HFF-Myc (cell line): ENCODE measurements at regions not wholly inside any gene's neighbourhood (a gene's known extent, or its start where the extent isn't known, plus 50 kb on each side); places are given as distances from the start of the nearest gene placed in this dataset.

Experiments
- DNase-seq: peaks from one replicate; pipeline ENCODE4 v3.0.0-alpha.2; 2011; ENCODE audit warnings: low read depth; ENCODE audit errors: extremely low read depth
- H3K4me3 ChIP-seq: replicated peaks from 2 replicates; pipeline ENCODE4 v1.5.1; 2011; ENCODE audit warnings: low read depth, mild to moderate bottlenecking, control low read depth, low read length
- TF ChIP-seq, protein P1 (sequence below): IDR thresholded peaks from 2 replicates; pipeline ENCODE4 v1.5.1; 2012; ENCODE audit warnings: mild to moderate bottlenecking, low read depth, low read length, control low read depth; ENCODE audit errors: missing control alignments

DNA sequence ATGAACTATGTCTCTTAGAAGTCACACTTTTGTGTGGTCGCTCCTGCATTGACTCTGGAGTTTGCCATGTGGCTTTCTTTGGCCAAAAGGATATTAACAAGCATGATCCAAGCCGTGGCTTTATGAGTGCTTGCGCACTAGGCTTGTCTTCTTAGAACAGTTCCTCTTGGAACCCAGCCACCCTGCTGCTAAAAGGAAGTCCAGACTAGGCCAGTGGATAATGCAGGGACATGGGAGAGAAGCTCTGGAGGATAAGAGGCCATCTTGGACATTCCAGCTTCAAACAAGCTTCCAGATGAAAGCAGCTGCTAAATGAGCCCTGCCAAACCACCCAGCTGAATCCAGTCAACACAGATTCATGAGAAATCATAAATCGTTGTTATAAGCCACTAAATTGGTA lies 346.4 kb downstream of the CDC5L start:
- no peak for DNase-seq
- TF ChIP-seq, protein P1, sequence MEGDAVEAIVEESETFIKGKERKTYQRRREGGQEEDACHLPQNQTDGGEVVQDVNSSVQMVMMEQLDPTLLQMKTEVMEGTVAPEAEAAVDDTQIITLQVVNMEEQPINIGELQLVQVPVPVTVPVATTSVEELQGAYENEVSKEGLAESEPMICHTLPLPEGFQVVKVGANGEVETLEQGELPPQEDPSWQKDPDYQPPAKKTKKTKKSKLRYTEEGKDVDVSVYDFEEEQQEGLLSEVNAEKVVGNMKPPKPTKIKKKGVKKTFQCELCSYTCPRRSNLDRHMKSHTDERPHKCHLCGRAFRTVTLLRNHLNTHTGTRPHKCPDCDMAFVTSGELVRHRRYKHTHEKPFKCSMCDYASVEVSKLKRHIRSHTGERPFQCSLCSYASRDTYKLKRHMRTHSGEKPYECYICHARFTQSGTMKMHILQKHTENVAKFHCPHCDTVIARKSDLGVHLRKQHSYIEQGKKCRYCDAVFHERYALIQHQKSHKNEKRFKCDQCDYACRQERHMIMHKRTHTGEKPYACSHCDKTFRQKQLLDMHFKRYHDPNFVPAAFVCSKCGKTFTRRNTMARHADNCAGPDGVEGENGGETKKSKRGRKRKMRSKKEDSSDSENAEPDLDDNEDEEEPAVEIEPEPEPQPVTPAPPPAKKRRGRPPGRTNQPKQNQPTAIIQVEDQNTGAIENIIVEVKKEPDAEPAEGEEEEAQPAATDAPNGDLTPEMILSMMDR: no peak
- H3K4me3 ChIP-seq: no peak overlapping the region

DNA sequence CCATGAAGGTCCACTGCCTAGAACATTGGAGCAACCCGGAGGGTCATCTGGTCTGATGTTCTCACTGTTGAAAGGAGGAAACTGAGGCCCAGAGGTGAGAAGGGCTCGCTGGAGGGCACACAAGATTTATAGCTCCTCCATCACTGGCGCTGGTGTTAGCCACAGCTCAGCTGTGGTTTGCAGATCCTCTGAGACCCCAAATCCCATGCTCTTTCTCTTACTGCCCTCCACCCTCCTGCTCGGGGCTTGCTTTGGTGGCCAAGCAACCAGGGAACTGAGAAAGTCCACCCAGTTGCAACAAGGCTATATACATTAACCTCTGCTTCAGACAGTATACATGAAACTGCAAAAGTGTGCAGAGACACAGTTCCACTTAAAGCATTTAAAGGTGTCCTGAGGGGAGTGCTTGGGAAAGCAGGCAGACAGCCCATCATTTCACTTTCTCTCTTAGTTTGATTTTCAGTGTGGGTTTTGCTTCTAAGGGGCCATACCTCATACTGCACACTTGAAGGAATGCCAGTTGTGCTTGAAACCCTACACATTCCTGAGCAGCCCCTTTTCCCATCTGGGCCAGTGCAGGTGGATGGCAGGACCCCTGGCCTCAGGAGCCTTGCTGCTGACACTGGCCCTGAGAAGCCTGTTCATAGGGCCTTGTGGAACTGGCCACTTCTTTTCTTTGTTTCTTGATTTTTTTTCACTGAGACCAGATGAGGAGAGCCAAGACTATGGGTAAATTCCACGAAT lies 347.6 kb downstream of the CDC5L start:
- no peak for DNase-seq
- TF ChIP-seq, protein P1: no peak

GRCh38 chr6:44735630-44735963 lies 348.1 kb downstream of the CDC5L start:
- TF ChIP-seq, protein P1: no peak
- no peak overlapping the region for H3K4me3 ChIP-seq
- peak; percentile 42 for DNase-seq

More for the DNA sequence above, 347.6 kb downstream of the CDC5L start:
- H3K4me3 ChIP-seq: no peak overlapping the region

GRCh38 chr6:44737341-44737740 lies 349.8 kb downstream of the CDC5L start:
- H3K4me3 ChIP-seq: no peak overlapping the region
- TF ChIP-seq, protein P1: no peak
- DNase-seq: no peak

- no peak for DNase-seq
- TF ChIP-seq, protein P1: no peak
These were observed 350.5 kb downstream of the CDC5L start for GRCh38 chr6:44737829-44738528.

DNA sequence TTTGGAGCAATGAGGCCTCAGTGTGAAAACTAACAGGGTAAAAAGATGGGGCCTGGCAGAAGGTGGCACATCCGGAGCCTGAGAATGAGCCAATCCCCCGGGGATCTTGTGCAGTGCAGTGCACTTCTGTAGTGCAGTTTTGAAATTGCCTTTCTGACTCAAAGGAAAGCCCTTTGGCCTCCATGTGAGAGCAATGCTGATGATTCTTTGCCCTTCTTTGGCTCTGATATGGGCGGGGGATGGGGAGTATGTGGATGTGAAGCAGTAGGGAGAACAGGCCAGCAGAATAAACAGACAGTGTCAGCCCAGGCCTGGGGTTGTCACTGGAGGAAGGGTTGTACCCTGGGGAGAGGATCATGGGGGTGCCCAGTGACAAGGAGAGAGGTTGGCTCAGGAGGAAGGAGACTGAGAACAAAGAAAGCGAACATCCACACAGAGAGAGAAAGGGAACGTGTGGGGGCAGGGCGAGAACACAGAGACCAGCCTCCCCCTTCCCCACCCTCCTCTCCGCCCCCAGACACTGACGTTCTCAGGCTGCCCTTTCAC lies 351.2 kb downstream of the CDC5L start:
- no peak overlapping the region for H3K4me3 ChIP-seq
- TF ChIP-seq, protein P1: no peak
- DNase-seq: no peak

More at GRCh38 chr6:44737829-44738528, 350.5 kb downstream of the CDC5L start:
- H3K4me3 ChIP-seq: no peak overlapping the region
